Loucy (cell line): ENCODE measurements at regions not wholly inside any gene's neighbourhood (a gene's known extent, or its start where the extent isn't known, plus 50 kb on each side); places are given as distances from the start of the nearest gene placed in this dataset.
"Not testable (repeated sequence)": the region's sequence is repeated elsewhere in the genome, so short reads cannot be mapped to it uniquely, and the experiment has no call there.

Source experiments
- H2AFZ ChIP-seq: fragments of 200-600 bp; sonication (generic); 2 replicates; pipeline ENCODE4 v1.6.0; 2016; ENCODE audit warnings: antibody characterized with exemption, mild to moderate bottlenecking, low read length, moderate library complexity
- H3F3A ChIP-seq: fragments of 200-600 bp; 2 replicates; pipeline ENCODE4 v1.6.0; 2016; ENCODE audit warnings: antibody characterized with exemption, low read depth, mild to moderate bottlenecking
- H3K27me3 ChIP-seq: fragments of 200-600 bp; sonication (generic); 2 replicates; pipeline ENCODE4 v1.6.1; 2014; ENCODE audit warnings: low read length, mild to moderate bottlenecking; ENCODE audit not compliant: insufficient read depth, poor library complexity, severe bottlenecking
- H3K36me3 ChIP-seq: fragments of 200-600 bp; sonication (generic); 2 replicates; pipeline ENCODE4 v1.6.1; 2016; ENCODE audit warnings: low read length; ENCODE audit not compliant: insufficient read depth
- H3K4me1 ChIP-seq: fragments of 200-600 bp; sonication (generic); 2 replicates; pipeline ENCODE4 v1.5.1; 2014; ENCODE audit warnings: low read length, mild to moderate bottlenecking; ENCODE audit not compliant: insufficient read depth, poor library complexity, severe bottlenecking
- H3K4me2 ChIP-seq: fragments of 200-600 bp; sonication (generic); 2 replicates; pipeline ENCODE4 v1.6.0; 2014; ENCODE audit warnings: antibody characterized with exemption, low read length, low read depth, mild to moderate bottlenecking; ENCODE audit not compliant: poor library complexity, severe bottlenecking
- H3K4me3 ChIP-seq: fragments of 200-600 bp; sonication (generic); 2 replicates; pipeline ENCODE4 v1.5.1; 2014; ENCODE audit warnings: low read length, mild to moderate bottlenecking, mixed read lengths; ENCODE audit not compliant: poor library complexity, severe bottlenecking
- H3K79me2 ChIP-seq: fragments of 200-600 bp; sonication (generic); 2 replicates; pipeline ENCODE4 v1.6.1; 2014; ENCODE audit warnings: low read length; ENCODE audit not compliant: insufficient read depth
- H3K9ac ChIP-seq: fragments of 200-600 bp; sonication (generic); 2 replicates; pipeline ENCODE4 v1.6.0; 2014; ENCODE audit warnings: mild to moderate bottlenecking, low read depth, low read length, moderate library complexity; ENCODE audit not compliant: poor library complexity, severe bottlenecking
- H3K9me2 ChIP-seq: fragments of 200-600 bp; sonication (generic); replicated peaks from 2 replicates; pipeline ENCODE4 v1.6.1; 2016; ENCODE audit warnings: low read depth, low read length, mixed read lengths
- H3K9me3 ChIP-seq: fragments of 200-600 bp; sonication (generic); 2 replicates; pipeline ENCODE4 v1.6.1; 2014; ENCODE audit warnings: mild to moderate bottlenecking, antibody characterized with exemption, low read length, low read depth; ENCODE audit not compliant: insufficient read depth
- H4K20me1 ChIP-seq: fragments of 200-600 bp; sonication (generic); 2 replicates; pipeline ENCODE4 v1.6.0; 2014; ENCODE audit warnings: antibody characterized with exemption, low read length, mild to moderate bottlenecking; ENCODE audit not compliant: insufficient read depth, poor library complexity, severe bottlenecking
- EZH2phosphoT487 ChIP-seq: fragments of 200-600 bp; IDR thresholded peaks from 2 replicates; pipeline ENCODE4 v1.6.1; 2018; ENCODE audit warnings: antibody characterized with exemption, mild to moderate bottlenecking, moderate library complexity, borderline replicate concordance
- TF ChIP-seq, protein P1 (sequence below): fragments of 200-600 bp; sonication (generic); conservative IDR thresholded peaks from 2 replicates; pipeline ENCODE4 v1.5.1; 2014; ENCODE audit warnings: mild to moderate bottlenecking, antibody characterized with exemption, low read length

GRCh38 chr3:144501467-144501866 lies 529.8 kb downstream of the DIPK2A start:
- Histone ChIP-seq H3K9ac (no peak overlapping the region), H3K4me2 (no peak overlapping the region), H3K4me1 (no peaks in the 10 kb centered on the region), H3K27me3 (no peaks in the 10 kb centered on the region), H3K9me2 (no peaks in the 10 kb centered on the region), H3F3A (no peaks in the 10 kb centered on the region), H2AFZ (no peak overlapping the region), H4K20me1 (no peaks in the 10 kb centered on the region), H3K79me2 (no peaks in the 10 kb centered on the region), H3K9me3 (no peaks in the 10 kb centered on the region), H3K36me3 (no peaks in the 10 kb centered on the region), H3K4me3 (no peak overlapping the region)
- no peak for TF ChIP-seq EZH2phosphoT487
- TF ChIP-seq, protein P1, sequence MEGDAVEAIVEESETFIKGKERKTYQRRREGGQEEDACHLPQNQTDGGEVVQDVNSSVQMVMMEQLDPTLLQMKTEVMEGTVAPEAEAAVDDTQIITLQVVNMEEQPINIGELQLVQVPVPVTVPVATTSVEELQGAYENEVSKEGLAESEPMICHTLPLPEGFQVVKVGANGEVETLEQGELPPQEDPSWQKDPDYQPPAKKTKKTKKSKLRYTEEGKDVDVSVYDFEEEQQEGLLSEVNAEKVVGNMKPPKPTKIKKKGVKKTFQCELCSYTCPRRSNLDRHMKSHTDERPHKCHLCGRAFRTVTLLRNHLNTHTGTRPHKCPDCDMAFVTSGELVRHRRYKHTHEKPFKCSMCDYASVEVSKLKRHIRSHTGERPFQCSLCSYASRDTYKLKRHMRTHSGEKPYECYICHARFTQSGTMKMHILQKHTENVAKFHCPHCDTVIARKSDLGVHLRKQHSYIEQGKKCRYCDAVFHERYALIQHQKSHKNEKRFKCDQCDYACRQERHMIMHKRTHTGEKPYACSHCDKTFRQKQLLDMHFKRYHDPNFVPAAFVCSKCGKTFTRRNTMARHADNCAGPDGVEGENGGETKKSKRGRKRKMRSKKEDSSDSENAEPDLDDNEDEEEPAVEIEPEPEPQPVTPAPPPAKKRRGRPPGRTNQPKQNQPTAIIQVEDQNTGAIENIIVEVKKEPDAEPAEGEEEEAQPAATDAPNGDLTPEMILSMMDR = no peak

DNA sequence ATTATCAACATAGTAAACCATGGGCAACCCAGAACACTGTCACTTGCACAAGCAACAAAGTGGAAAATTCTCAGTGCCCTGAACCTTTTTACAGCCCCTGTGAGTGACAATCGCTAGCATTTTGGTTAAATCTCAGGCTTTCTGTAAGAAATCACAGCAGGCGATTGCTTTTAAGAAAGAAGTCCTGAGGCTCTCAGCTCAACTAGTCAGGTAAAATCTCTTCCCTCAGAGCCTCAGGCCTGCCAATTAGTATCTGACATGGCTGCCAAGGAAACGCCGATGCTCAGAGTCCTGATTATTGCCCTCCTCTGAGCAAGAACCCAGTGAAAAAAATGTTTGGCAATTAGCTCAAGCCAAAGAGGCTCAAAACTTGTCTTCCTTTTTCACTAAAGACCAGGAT lies 530.8 kb downstream of the DIPK2A start:
- Histone ChIP-seq H2AFZ (no peak overlapping the region), H3K79me2 (no peaks in the 10 kb centered on the region), H3K4me2 (no peak overlapping the region), H3F3A (no peaks in the 10 kb centered on the region), H3K27me3 (no peaks in the 10 kb centered on the region), H3K9me2 (no peaks in the 10 kb centered on the region), H3K4me3 (no peak overlapping the region), H3K4me1 (no peaks in the 10 kb centered on the region), H3K9ac (no peak overlapping the region), H3K36me3 (no peaks in the 10 kb centered on the region), H4K20me1 (no peaks in the 10 kb centered on the region), H3K9me3 (no peaks in the 10 kb centered on the region)
- no peak for TF ChIP-seq EZH2phosphoT487
- TF ChIP-seq, protein P1 = no peak

GRCh38 chr3:144506375-144506774 lies 534.8 kb downstream of the DIPK2A start:
- not testable (repeated sequence) for H3K4me3 ChIP-seq, H3K9me2 ChIP-seq, H3K4me1 ChIP-seq, H3K9me3 ChIP-seq, H3K9ac ChIP-seq, H3K36me3 ChIP-seq, H4K20me1 ChIP-seq, H3F3A ChIP-seq, H2AFZ ChIP-seq, H3K4me2 ChIP-seq, H3K79me2 ChIP-seq, H3K27me3 ChIP-seq

DNA sequence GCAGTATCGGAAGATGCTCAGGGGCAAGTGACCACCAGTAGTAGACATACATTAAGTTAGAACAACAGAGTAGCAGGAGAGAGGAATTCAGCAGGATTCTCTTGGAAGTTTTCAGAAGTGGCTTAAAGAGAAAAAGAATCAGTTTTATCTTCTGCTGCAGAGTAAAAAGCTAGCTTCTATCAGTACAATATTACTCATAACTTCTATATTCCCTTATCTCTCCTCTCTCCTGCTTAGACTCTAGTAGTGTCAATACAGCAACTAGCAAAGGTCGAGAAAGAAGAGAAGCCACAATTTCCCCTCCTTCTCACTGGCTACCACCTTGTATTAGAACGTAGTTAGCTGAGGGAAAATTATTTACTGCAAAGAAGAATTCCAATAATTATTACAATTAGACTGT lies 539.7 kb downstream of the DIPK2A start:
- Histone ChIP-seq H3K4me3 (no peak overlapping the region), H3K9me3 (no peaks in the 10 kb centered on the region), H2AFZ (no peak overlapping the region), H3K79me2 (no peaks in the 10 kb centered on the region), H4K20me1 (no peaks in the 10 kb centered on the region), H3K4me2 (no peak overlapping the region), H3K27me3 (no peaks in the 10 kb centered on the region), H3K36me3 (no peaks in the 10 kb centered on the region), H3F3A (no peaks in the 10 kb centered on the region), H3K4me1 (no peaks in the 10 kb centered on the region), H3K9ac (no peak overlapping the region), H3K9me2 (no peaks in the 10 kb centered on the region)
- TF ChIP-seq, protein P1 = no peak
- TF ChIP-seq EZH2phosphoT487 = no peak
